ENCODE measurements at regions not wholly inside any gene's neighbourhood (a gene's known extent, or its start where the extent isn't known, plus 50 kb on each side); places are given as distances from the start of the nearest gene placed in this dataset.

- H3K79me2 ChIP-seq (ENCODE audit: control insufficient read depth, insufficient read depth, low read length) = no peaks in the 10 kb centered on the region
- H2BK120ac ChIP-seq (ENCODE audit: low read depth, low read length) = no peak overlapping the region
- no peak overlapping the region for H3K18ac ChIP-seq (ENCODE audit: low read length)
- no peak overlapping the region for H3K23ac ChIP-seq (ENCODE audit: low read length)
- WGBS (ENCODE audit: extremely low coverage, insufficient coverage, low lambda C conversion rate) = no CpG with 5 or more reads among the region's 8 CpGs
- no peak overlapping the region for H2BK15ac ChIP-seq (replicated peaks; ENCODE audit: low read depth)
- peaks cover 3% of the 10 kb centered on the region for H3K4me1 ChIP-seq (ENCODE audit: control insufficient read depth, low read depth, low read length)
- H3K36me3 ChIP-seq (ENCODE audit: control insufficient read depth, insufficient read depth, low read length) = no peaks in the 10 kb centered on the region
- no peaks in the 10 kb centered on the region for H3K79me1 ChIP-seq (ENCODE audit: low read length)
- no peaks in the 10 kb centered on the region for H3K27me3 ChIP-seq (ENCODE audit: insufficient read depth, low read length, poor library complexity)
- no peak overlapping the region for H2AK5ac ChIP-seq (ENCODE audit: low read length)
- no peak overlapping the region for H3K4ac ChIP-seq (ENCODE audit: low read depth, low read length)
- H4K5ac ChIP-seq (ENCODE audit: low read length) = no peak overlapping the region
- no peak overlapping the region for H3K4me3 ChIP-seq (ENCODE audit: low read length)
- H2BK5ac ChIP-seq (ENCODE audit: low read length) = no peak overlapping the region
- no peak overlapping the region for H3K27ac ChIP-seq (ENCODE audit: low read depth, low read length)
- no peak overlapping the region for H3K56ac ChIP-seq (ENCODE audit: low read length)
- no peak for DNase-seq
- no peak overlapping the region for H4K8ac ChIP-seq (ENCODE audit: low read depth, low read length)
- no peak overlapping the region for H3K4me2 ChIP-seq (ENCODE audit: low read length)
- no peak overlapping the region for H3K9ac ChIP-seq (ENCODE audit: low read length)
Observed at GRCh38 chr6:139779988-139780774, 405.7 kb upstream of the CITED2 start.

GRCh38 chr6:139778688-139779087 lies 404.2 kb upstream of the CITED2 start:
- Histone ChIP-seq H3K27me3 (ENCODE audit: insufficient read depth, low read length, poor library complexity) (no peaks in the 10 kb centered on the region), H3K4me1 (ENCODE audit: control insufficient read depth, low read depth, low read length) (peaks cover 3% of the 10 kb centered on the region), H3K4ac (ENCODE audit: low read depth, low read length) (no peak overlapping the region), H2AK5ac (ENCODE audit: low read length) (no peak overlapping the region), H3K4me2 (ENCODE audit: low read length) (no peak overlapping the region), H3K9ac (ENCODE audit: low read length) (no peak overlapping the region), H3K36me3 (ENCODE audit: control insufficient read depth, insufficient read depth, low read length) (no peaks in the 10 kb centered on the region), H4K5ac (ENCODE audit: low read length) (no peak overlapping the region), H3K79me2 (ENCODE audit: control insufficient read depth, insufficient read depth, low read length) (no peaks in the 10 kb centered on the region), H2BK5ac (ENCODE audit: low read length) (no peak overlapping the region), H2BK120ac (ENCODE audit: low read depth, low read length) (peak overlapping the region; percentile 21), H3K27ac (ENCODE audit: low read depth, low read length) (no peak overlapping the region), H3K23ac (ENCODE audit: low read length) (no peak overlapping the region), H3K4me3 (ENCODE audit: low read length) (no peak overlapping the region), H4K8ac (ENCODE audit: low read depth, low read length) (no peak overlapping the region), H2BK15ac (replicated peaks; ENCODE audit: low read depth) (no peak overlapping the region), H3K56ac (ENCODE audit: low read length) (no peak overlapping the region), H3K79me1 (ENCODE audit: low read length) (no peaks in the 10 kb centered on the region), H3K18ac (ENCODE audit: low read length) (no peak overlapping the region)
- WGBS (ENCODE audit: extremely low coverage, insufficient coverage, low lambda C conversion rate) = no CpG with 5 or more reads among the region's 5 CpGs
- no peak for DNase-seq

- Histone ChIP-seq H3K79me1 (ENCODE audit: low read length) (no peaks in the 10 kb centered on the region), H3K4ac (ENCODE audit: low read depth, low read length) (no peak overlapping the region), H4K5ac (ENCODE audit: low read length) (no peak overlapping the region), H3K56ac (ENCODE audit: low read length) (no peak overlapping the region), H4K8ac (ENCODE audit: low read depth, low read length) (no peak overlapping the region), H2BK5ac (ENCODE audit: low read length) (no peak overlapping the region), H2BK15ac (replicated peaks; ENCODE audit: low read depth) (no peak overlapping the region), H3K4me2 (ENCODE audit: low read length) (no peak overlapping the region), H3K9ac (ENCODE audit: low read length) (no peak overlapping the region), H3K36me3 (ENCODE audit: control insufficient read depth, insufficient read depth, low read length) (no peaks in the 10 kb centered on the region), H3K27me3 (ENCODE audit: insufficient read depth, low read length, poor library complexity) (no peaks in the 10 kb centered on the region), H3K79me2 (ENCODE audit: control insufficient read depth, insufficient read depth, low read length) (no peaks in the 10 kb centered on the region), H3K23ac (ENCODE audit: low read length) (no peak overlapping the region), H2AK5ac (ENCODE audit: low read length) (peak overlapping the region; percentile 33), H3K4me3 (ENCODE audit: low read length) (no peak overlapping the region), H2BK120ac (ENCODE audit: low read depth, low read length) (peak overlapping the region; percentile 36), H3K27ac (ENCODE audit: low read depth, low read length) (no peak overlapping the region), H3K4me1 (ENCODE audit: control insufficient read depth, low read depth, low read length) (peaks cover 3% of the 10 kb centered on the region), H3K18ac (ENCODE audit: low read length) (no peak overlapping the region)
- no CpG with 5 or more reads among the region's 4 CpGs for WGBS (ENCODE audit: extremely low coverage, insufficient coverage, low lambda C conversion rate)
- DNase-seq = no peak
Observed at GRCh38 chr6:139778106-139778505, 403.7 kb upstream of the CITED2 start.

- H3K9ac ChIP-seq (ENCODE audit: low read length) = no peak overlapping the region
- H2BK5ac ChIP-seq (ENCODE audit: low read length) = no peak overlapping the region
- no peak overlapping the region for H3K4me3 ChIP-seq (ENCODE audit: low read length)
- H3K23ac ChIP-seq (ENCODE audit: low read length) = no peak overlapping the region
- no peaks in the 10 kb centered on the region for H3K79me2 ChIP-seq (ENCODE audit: control insufficient read depth, insufficient read depth, low read length)
- no peak overlapping the region for H3K56ac ChIP-seq (ENCODE audit: low read length)
- H4K5ac ChIP-seq (ENCODE audit: low read length) = no peak overlapping the region
- H3K27ac ChIP-seq (ENCODE audit: low read depth, low read length) = no peak overlapping the region
- H2AK5ac ChIP-seq (ENCODE audit: low read length) = no peak overlapping the region
- H2BK15ac ChIP-seq (replicated peaks; ENCODE audit: low read depth) = no peak overlapping the region
- peak overlapping the region; percentile 36 for H2BK120ac ChIP-seq (ENCODE audit: low read depth, low read length)
- H3K27me3 ChIP-seq (ENCODE audit: insufficient read depth, low read length, poor library complexity) = no peaks in the 10 kb centered on the region
- H3K36me3 ChIP-seq (ENCODE audit: control insufficient read depth, insufficient read depth, low read length) = no peaks in the 10 kb centered on the region
- no peak for DNase-seq
- no CpG with 5 or more reads among the region's 6 CpGs for WGBS (ENCODE audit: extremely low coverage, insufficient coverage, low lambda C conversion rate)
- no peak overlapping the region for H4K8ac ChIP-seq (ENCODE audit: low read depth, low read length)
- no peak overlapping the region for H3K18ac ChIP-seq (ENCODE audit: low read length)
- H3K79me1 ChIP-seq (ENCODE audit: low read length) = no peaks in the 10 kb centered on the region
- no peak overlapping the region for H3K4ac ChIP-seq (ENCODE audit: low read depth, low read length)
- H3K4me2 ChIP-seq (ENCODE audit: low read length) = no peak overlapping the region
- peaks cover 3% of the 10 kb centered on the region for H3K4me1 ChIP-seq (ENCODE audit: control insufficient read depth, low read depth, low read length)
Observed at GRCh38 chr6:139777202-139777970, 402.9 kb upstream of the CITED2 start.

- Histone ChIP-seq H3K4ac (ENCODE audit: low read depth, low read length) (no peak overlapping the region), H3K4me3 (ENCODE audit: low read length) (no peak overlapping the region), H3K27me3 (ENCODE audit: insufficient read depth, low read length, poor library complexity) (no peaks in the 10 kb centered on the region), H3K56ac (ENCODE audit: low read length) (no peak overlapping the region), H4K5ac (ENCODE audit: low read length) (no peak overlapping the region), H3K23ac (ENCODE audit: low read length) (no peak overlapping the region), H3K36me3 (ENCODE audit: control insufficient read depth, insufficient read depth, low read length) (no peaks in the 10 kb centered on the region), H3K18ac (ENCODE audit: low read length) (no peak overlapping the region), H3K27ac (ENCODE audit: low read depth, low read length) (no peak overlapping the region), H3K4me2 (ENCODE audit: low read length) (no peak overlapping the region), H2BK120ac (ENCODE audit: low read depth, low read length) (no peak overlapping the region), H3K9ac (ENCODE audit: low read length) (no peak overlapping the region), H2BK15ac (replicated peaks; ENCODE audit: low read depth) (no peak overlapping the region), H3K79me2 (ENCODE audit: control insufficient read depth, insufficient read depth, low read length) (no peaks in the 10 kb centered on the region), H4K8ac (ENCODE audit: low read depth, low read length) (no peak overlapping the region), H2BK5ac (ENCODE audit: low read length) (no peak overlapping the region), H2AK5ac (ENCODE audit: low read length) (no peak overlapping the region), H3K4me1 (ENCODE audit: control insufficient read depth, low read depth, low read length) (peaks cover 3% of the 10 kb centered on the region), H3K79me1 (ENCODE audit: low read length) (no peaks in the 10 kb centered on the region)
- no CpG with 5 or more reads among the region's 6 CpGs for WGBS (ENCODE audit: extremely low coverage, insufficient coverage, low lambda C conversion rate)
- DNase-seq = peak; percentile 39
Observed at GRCh38 chr6:139776041-139776440, 401.6 kb upstream of the CITED2 start.

Data from mesendoderm (in vitro differentiated cells).